Thyroid gland (tissue), 4 donors: ENCODE measurements at regions not wholly inside any gene's neighbourhood (a gene's known extent, or its start where the extent isn't known, plus 50 kb on each side); places are given as distances from the start of the nearest gene placed in this dataset.
"Not testable (repeated sequence)": the region's sequence is repeated elsewhere in the genome, so short reads cannot be mapped to it uniquely, and the experiment has no call there.

Experiments
- DNase-seq, 2 donors: peaks; one replicate each; pipeline ENCODE4 v3.0.0-alpha.2; 2019
- H3K27ac ChIP-seq, 3 donors: fragments of 200-600 bp; sonication (generic); 1 replicate in 2 of 3; 2 replicates in 1 of 3; pipeline ENCODE4 v1.5.1; 2016 to 2019; ENCODE audit warnings: mild to moderate bottlenecking in 1 of 3, moderate library complexity in 1 of 3
- H3K27me3 ChIP-seq: fragments of 200-600 bp; sonication (generic); one replicate; pipeline ENCODE4 v1.5.1; 2019
- H3K36me3 ChIP-seq, 2 donors: fragments of 200-600 bp; sonication (generic); one replicate each; pipeline ENCODE4 v1.5.1; 2016 to 2019
- H3K4me1 ChIP-seq, 2 donors: fragments of 200-600 bp; sonication (generic); one replicate each; pipeline ENCODE4 v1.5.1; 2017 to 2019
- H3K4me3 ChIP-seq, 3 donors: fragments of 200-600 bp; sonication (generic); replicated peaks in 1 of 3; 1 replicate in 2 of 3; 2 replicates in 1 of 3; pipeline ENCODE4 v1.5.1; 2016; ENCODE audit warnings: mild to moderate bottlenecking in 1 of 3
- H3K9me3 ChIP-seq: fragments of 200-600 bp; sonication (generic); one replicate; pipeline ENCODE4 v1.5.1; 2017
- POLR2A ChIP-seq, 2 donors: fragments of 450-650 bp; IDR thresholded peaks; one replicate each; pipeline ENCODE4 v1.6.1; 2017; ENCODE audit warnings: antibody characterized with exemption in 2 of 2, mild to moderate bottlenecking in 2 of 2, moderate library complexity in 1 of 2
- WGBS, 2 donors: methylation state at CpG; one replicate each; pipeline ENCODE4 v1.1.5; 2017; 5-methylcytosine and 5-hydroxymethylcytosine counted together
- intact Hi-C: fragments of 100-400 bp; cut with DNase I; formaldehyde crosslinking; loops from one replicate; pipeline ENCODE4 v1.15.1; 2023
- TF ChIP-seq, protein P1 (sequence below), 6 experiments: fragments of 200-600 bp in 3 of 6; fragments of 450-650 bp in 3 of 6; sonication (generic) in 3 of 6; IDR thresholded peaks; one replicate each; pipeline ENCODE4 v1.5.1; 2016 to 2019; ENCODE audit warnings: antibody characterized with exemption in 6 of 6, mild to moderate bottlenecking in 2 of 6, inconsistent platforms in 1 of 6, moderate library complexity in 1 of 6

DNA sequence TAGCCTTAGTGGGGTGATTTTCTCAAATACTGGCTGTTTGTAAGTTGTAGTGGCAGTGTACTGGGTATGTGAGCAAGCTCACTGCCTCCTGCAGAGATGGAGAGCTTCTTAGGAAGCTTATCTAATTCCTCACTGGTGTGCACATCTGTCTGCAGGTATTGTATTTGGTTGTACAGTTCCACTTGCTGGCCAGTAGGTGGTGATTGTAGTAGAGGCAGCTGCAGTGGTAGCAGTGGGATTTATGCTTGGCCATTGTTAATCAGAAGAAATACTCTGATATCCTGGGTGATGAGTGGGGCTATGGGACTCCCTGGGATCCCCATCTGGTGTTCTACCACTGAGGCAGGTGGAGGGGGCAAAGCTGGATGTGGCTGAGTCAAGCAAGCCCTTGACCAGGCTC lies 276.1 kb upstream of the SPAG17 start:
- TF ChIP-seq, protein P1, sequence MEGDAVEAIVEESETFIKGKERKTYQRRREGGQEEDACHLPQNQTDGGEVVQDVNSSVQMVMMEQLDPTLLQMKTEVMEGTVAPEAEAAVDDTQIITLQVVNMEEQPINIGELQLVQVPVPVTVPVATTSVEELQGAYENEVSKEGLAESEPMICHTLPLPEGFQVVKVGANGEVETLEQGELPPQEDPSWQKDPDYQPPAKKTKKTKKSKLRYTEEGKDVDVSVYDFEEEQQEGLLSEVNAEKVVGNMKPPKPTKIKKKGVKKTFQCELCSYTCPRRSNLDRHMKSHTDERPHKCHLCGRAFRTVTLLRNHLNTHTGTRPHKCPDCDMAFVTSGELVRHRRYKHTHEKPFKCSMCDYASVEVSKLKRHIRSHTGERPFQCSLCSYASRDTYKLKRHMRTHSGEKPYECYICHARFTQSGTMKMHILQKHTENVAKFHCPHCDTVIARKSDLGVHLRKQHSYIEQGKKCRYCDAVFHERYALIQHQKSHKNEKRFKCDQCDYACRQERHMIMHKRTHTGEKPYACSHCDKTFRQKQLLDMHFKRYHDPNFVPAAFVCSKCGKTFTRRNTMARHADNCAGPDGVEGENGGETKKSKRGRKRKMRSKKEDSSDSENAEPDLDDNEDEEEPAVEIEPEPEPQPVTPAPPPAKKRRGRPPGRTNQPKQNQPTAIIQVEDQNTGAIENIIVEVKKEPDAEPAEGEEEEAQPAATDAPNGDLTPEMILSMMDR (IDR thresholded peaks at IDR 0.05), result no peak
- TF ChIP-seq POLR2A (IDR thresholded peaks at IDR 0.05), result no peak
- Histone ChIP-seq H3K4me1 (no peaks in the 10 kb centered on the region), H3K9me3 (no peaks in the 10 kb centered on the region)

DNA sequence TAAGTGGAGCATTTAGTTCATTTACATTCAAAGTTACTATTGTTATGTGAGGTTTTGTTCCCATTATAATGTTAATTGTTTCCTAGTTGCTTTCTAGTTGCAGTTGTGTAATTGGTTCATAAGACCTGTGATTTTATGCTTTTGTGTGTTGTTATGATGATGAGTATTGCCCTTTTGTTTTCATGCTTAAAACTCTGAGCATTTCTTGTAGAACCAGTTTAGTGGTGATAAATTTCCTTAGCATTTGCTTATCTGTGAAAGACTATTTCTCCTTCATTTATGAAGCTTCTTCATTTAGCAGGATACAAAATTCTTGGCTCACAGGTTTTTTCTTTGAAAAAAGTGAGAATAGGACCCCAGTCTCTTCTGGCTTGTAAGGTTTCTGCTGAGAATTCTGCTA lies 274.8 kb upstream of the SPAG17 start:
- intact Hi-C loops, result no loop called here
- no peaks in the 10 kb centered on the region for H3K9me3 ChIP-seq
- no peak for DNase-seq

More for the DNA sequence above, 276.1 kb upstream of the SPAG17 start:
- intact Hi-C loops, result no loop called here
- Histone ChIP-seq H3K27me3 (no peaks in the 10 kb centered on the region), H3K36me3 (no peaks in the 10 kb centered on the region), H3K27ac (no peak overlapping the region), H3K4me3 (no peak overlapping the region)
- DNase-seq, result no peak

DNA sequence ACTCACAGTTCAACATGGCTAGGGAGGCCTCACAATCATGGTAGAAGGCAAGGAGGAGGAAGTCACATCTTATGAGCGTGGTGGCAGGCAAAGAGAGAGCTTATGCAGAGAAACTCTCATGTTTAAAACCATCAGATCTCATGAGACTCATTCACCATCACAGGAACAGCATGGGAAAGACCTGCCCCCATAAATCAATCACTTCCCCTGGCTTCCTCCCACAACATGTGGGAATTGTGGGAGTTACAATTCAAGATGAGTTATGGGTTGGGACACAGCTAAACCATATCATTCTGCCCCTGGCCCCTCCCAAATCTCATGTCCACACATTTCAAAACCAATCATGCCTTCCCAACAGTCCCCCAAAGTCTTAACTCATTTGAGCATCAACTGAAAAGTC lies 268.8 kb upstream of the SPAG17 start:
- H3K4me1 ChIP-seq, intact Hi-C loops, H3K36me3 ChIP-seq, DNase-seq, H3K27me3 ChIP-seq, H3K9me3 ChIP-seq, H3K27ac ChIP-seq, H3K4me3 ChIP-seq: not testable (repeated sequence)
- 68 to 97% methylated on average over 1 of the region's 1 CpG for WGBS, 2 donors

More for the DNA sequence above, 274.8 kb upstream of the SPAG17 start:
- TF ChIP-seq POLR2A (IDR thresholded peaks at IDR 0.05), result no peak
- TF ChIP-seq, protein P1 (IDR thresholded peaks at IDR 0.05), result no peak
- H3K4me3 ChIP-seq, result no peak overlapping the region
- H3K27ac ChIP-seq, result no peak overlapping the region
- no peaks in the 10 kb centered on the region for H3K27me3 ChIP-seq
- H3K4me1 ChIP-seq, result no peaks in the 10 kb centered on the region
- no peaks in the 10 kb centered on the region for H3K36me3 ChIP-seq

DNA sequence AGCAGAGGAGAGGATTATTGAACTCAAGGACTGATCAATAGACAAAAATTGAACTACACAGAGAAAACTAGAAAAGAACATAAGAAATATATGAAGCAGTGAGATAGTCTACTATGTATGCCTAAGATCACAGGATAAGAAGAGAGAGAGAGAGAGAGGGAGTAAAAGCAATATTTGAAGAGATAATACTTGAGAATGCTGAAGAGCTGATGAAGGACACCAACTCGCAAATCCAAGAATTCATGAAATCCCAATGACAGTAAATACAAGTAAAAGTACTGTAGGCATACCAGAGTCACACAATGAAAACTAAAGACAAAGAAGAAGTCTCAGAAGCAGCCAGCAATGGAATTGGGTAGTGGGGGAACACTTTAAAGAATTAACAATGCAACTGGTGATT lies 260.1 kb upstream of the SPAG17 start:
- Histone ChIP-seq H3K9me3 (no peaks in the 10 kb centered on the region), H3K36me3 (no peaks in the 10 kb centered on the region), H3K27ac (no peak overlapping the region), H3K27me3 (no peaks in the 10 kb centered on the region), H3K4me3 (no peak overlapping the region), H3K4me1 (no peaks in the 10 kb centered on the region)
- no peak for DNase-seq
- 78 to 79% methylated on average over 1 of the region's 1 CpG for WGBS, 2 donors
- intact Hi-C loops, result no loop called here
- TF ChIP-seq POLR2A (IDR thresholded peaks at IDR 0.05), result no peak
- TF ChIP-seq, protein P1 (IDR thresholded peaks at IDR 0.05), result no peak

DNA sequence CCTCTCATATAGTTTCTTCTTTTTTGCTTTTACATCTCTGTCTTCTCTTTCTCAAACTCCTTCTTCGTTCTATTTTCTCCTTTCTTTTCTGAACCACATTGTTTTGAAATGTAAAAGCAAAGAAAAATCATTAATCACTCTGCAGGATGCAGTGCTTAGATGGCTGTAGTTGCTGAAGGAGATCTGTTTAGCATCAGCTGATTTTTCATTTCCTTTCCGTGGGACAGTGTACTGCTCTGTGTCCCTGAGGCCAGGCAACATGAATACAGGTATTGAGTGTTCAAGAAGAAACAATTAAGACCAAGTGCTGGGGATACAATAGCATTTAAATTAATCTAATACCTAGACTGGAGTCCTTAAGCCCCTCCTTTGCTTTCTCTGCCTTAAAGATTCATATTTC lies 257.2 kb upstream of the SPAG17 start:
- TF ChIP-seq POLR2A (IDR thresholded peaks at IDR 0.05), result no peak
- TF ChIP-seq, protein P1 (IDR thresholded peaks at IDR 0.05), result no peak
- Histone ChIP-seq H3K4me1 (no peaks in the 10 kb centered on the region), H3K4me3 (no peak overlapping the region), H3K27ac (no peak overlapping the region), H3K9me3 (no peaks in the 10 kb centered on the region), H3K36me3 (no peaks in the 10 kb centered on the region), H3K27me3 (no peaks in the 10 kb centered on the region)
- WGBS, 2 donors, result 37 to 40% methylated on average over 2 of the region's 2 CpGs
- no peak for DNase-seq
- intact Hi-C loops, result no loop called here

DNA sequence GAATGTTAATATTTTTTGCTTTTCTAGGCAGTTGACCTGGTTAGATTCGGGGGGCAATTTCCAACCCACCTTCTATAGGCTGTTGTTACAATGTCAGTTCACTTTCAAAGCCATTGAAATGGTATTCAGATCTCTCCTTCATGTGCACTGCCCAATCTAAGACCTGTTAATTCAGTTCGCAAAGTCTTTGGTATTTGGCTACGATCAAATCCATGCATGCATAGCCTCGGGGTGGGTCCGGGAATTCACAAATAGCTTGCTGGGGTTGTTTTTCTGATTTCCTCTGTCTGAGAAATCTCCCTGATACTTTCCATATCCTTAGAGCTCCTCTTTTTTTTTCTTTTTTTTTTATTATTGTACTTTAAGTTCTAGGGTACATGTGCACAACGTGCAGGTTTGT lies 252.6 kb upstream of the SPAG17 start:
- Histone ChIP-seq H3K27me3 (no peaks in the 10 kb centered on the region), H3K9me3 (no peaks in the 10 kb centered on the region), H3K4me1 (no peaks in the 10 kb centered on the region), H3K4me3 (no peak overlapping the region), H3K27ac (no peak overlapping the region), H3K36me3 (no peaks in the 10 kb centered on the region)
- TF ChIP-seq, protein P1 (IDR thresholded peaks at IDR 0.05), result no peak
- TF ChIP-seq POLR2A (IDR thresholded peaks at IDR 0.05), result no peak
- DNase-seq, result no peak
- 88 to 89% methylated on average over 6 of the region's 6 CpGs for WGBS, 2 donors
- intact Hi-C loops, result no loop called here
